ENCODE measurements at regions not wholly inside any gene's neighbourhood (a gene's known extent, or its start where the extent isn't known, plus 50 kb on each side); places are given as distances from the start of the nearest gene placed in this dataset.

DNA sequence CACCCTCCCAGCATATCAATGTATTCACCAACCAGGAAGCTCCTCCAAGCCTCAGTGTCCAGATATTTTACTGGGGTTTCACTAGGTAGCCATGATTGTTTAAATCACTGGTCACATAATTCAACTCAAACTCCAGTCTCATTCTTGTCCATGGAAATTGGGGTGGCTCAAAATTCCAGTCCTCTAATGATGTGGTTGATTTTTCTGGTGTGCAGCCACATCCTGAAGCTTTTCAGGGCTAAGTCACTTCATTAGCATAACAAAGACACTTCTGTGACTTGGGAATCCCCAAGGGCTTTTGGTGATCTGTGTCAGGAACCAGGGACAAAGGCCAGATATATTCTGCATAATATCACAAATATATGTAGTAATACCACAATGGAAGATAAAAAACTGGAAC is 786.9 kb upstream of the IGFBP3 start:
- DNase-seq = no peak

DNA sequence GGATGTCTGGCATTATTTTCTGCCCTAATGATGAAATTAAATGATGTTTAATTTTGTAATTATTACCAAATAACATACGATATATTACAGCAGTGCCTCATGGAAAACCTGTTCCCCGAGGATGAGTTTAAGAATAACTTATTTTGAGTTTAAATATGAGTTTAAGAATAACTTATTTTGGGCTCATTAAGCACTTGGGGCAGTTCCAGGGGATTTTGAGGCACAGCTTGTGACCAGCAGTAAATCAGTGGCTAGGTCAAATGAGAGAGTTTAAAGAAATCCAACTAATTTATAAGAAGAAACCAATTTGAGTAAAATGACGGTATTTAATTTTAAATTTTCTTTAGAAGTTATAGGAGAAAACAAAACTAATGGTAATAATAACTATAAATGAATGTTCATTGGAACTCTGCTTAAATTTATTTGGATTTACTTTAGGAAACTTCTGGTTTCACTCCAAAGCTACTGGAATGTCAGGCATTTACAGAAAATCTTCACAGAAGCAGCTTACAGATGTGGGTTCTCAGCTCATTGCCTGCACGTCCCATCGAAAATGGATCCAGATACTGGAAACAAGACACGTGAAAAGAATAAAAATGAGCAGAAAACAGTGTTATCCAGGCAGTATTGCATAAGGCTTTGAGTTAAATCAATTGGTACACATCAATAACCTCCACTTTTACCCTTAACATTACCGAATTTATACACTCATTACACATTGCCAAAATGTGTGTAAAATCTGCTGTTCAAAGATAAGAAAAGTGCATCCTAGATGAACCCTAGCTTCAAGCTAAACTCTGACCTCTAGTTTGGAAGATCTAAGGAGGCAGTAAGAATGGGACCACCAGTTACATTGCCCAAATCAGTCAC is 784.5 kb upstream of the IGFBP3 start:
- DNase-seq = no peak

DNA sequence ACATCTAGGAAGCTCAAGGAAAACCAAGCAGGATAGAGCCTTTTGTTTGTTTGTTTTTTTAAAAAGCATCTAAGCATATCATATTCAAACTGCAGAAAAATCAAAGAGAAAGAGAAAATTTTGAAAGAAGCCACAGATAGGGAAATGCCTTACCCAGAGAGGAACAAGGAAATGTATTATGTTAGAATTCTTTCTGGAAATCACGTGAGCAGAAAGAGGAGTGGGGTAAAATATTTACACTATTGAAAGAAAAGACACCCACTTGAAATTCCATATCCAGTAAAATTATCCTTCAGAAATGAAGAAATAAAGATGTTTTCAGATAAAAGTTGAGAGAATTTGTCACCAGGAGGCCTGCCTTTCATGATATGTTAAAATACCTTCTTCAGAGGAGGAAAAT is 775.7 kb upstream of the IGFBP3 start:
- DNase-seq = no peak

DNA sequence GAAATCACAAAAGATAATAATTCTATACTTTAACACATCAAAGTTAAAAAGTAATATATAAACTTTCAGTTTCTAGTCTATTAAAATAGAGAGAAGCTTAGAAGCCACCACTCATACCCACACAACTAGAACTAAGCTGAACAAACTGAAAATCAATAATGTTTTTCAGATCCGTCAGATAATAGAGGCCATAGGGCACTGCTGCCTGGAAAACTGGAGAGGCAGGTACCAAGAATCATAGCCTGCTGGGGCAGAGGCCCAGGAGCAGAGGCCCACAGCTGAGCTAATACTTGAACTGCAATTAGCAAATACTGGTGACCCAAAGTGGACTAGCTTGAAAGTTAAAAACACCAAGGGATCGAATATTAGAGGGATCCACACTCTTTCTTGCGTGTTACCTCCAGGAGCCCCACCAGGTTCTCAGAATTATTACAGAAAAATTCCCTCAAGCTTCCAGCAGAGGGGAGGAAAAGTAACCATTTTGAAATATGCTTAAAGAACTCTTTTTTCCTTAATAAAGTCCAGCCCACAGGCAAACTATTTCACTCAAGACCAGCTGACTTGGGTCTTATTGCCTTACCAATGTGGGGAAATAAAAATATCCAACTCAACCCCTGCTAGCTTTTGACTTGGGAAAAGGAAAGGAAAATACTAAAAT is 774.1 kb upstream of the IGFBP3 start:
- no peak for DNase-seq

DNA sequence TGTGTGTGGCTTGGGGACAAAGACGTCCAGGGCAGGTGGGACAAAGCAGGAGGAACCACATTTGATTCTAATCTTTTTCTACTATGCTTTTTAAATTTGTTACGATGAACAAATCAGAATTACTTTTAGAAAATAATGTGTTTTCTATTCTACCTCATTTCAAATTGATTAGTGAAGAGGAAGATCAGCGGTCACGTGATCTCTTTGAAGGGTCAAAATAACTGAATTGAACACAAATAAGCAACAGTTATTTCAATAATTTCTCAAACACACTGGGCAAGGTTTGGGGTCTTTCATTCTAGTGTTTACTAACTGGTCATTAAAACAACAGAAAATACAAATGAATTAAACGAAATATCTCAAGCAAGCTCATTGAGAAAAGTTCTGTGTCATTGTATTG is 773.0 kb upstream of the IGFBP3 start:
- no peak for DNase-seq

DNA sequence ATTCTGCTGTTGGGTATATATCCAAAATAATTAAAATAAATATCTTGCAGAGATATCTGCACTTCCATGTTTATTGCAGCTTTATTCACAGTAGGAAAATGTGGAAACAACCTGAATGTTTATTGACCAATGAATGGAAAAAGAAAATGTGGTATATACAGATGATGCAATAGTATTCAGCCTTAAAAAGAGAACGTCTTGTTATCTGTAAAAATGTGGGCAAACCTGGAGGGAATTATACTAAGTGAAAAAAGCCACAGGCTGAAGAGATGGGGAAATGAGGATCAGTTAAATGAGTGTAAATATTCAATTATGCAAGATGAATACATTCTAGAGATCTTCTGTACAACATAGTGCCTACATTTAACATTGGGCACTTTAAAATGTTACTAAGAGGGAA is 766.1 kb upstream of the IGFBP3 start:
- no peak for DNase-seq

DNA sequence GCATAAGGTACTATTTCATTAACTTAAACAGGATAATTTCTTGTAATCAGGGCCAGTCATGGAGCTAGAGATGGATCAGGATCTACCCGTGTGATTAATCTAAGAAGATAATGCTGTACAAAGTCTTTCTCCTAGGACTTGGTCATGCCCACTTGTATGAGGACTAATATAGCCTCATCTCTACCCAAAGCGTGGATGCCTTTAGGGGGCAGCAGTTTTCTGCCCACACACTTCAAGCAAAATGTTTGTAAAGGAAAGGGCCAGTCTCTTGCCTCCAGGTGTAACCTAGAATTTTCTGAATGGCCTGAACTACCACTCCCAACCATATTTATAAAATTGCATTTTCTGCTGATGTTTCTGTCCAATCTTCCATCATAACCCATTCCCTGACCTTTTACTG is 764.0 kb upstream of the IGFBP3 start:
- no peak for DNase-seq

DNA sequence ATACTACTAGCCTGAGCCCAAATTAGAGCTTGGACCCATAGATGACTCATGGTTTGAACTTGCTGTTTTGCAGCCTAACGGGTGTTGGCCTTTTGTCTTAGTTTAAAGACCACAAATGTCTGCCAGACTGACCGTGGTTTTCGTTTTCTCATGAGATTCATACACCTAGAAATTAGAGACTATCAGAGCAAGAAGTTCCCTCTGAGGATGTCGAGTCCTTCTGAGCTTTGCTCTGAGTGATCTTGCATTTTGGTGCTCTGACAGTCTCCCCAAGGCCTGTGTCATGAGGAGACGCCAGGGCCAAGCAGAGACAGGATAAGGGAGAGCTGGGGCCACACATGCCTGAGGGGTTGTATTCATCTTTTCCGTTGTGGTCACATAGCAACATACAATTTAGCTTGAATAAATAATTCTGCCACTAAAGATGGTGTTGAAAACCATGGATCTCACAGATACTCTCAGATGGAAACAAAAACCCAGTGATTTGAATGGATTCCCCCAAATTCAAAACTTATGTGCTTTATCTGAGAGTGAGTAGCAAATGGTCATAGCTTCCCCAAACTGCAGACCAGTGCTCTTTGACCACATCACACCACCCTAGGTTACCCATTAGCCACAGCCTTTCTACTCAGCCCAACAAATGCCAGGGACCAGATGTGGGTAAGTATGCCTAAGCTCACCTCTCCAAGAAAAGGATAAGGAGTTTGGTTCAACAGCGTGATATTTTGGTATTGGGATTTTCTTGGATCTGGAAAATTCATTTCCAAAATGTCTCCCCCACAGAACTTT is 762.0 kb upstream of the IGFBP3 start:
- no peak for DNase-seq

DNA sequence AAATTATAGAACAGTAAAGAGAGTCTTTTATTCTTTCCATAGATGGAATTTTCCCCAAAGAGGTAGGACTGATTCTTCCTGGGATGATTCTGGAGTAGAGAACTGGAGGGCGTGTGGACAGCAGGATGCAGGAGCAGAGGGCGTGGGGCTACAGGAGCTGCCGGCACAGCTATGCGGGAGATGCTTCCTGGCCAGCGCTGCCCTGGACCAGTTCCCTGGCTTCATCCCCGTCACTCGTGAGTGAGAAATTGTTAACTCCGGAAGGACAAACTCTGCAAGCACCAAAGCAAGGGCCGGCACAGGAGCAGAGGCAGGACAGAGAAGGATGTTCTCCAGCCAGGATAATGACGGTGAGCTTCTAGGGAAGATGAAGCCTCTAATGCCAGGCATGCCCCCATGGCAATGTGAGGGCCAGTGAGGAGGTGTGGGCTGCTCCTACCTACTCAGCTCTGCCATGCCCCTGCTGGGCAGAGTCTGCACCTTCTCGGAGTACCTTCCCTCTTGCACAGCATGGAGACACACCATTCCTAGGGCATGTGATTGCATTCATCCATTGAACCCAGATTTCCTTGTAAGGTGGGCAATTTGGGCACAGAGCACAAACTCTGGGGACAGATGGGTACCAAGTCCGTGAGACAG is 760.9 kb upstream of the IGFBP3 start:
- DNase-seq = no peak

DNA sequence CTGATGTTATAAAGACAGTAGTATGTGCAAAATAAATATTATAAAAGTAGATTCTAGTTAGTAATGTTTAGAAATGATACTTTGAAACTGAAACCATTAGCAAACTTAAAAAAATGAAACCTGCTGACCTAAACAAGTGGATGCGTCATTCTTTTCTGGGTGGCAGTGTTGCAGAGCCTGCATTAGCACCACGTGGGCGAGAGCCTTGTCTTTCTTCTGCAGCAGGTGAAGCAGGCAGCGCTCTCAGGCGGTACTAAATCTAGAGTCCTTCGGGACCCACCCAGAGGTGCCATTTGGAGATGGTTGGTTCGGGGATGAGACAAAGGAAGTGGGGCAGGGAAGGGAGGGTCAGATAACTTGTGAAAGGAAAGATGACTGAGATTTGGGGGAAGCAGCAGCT is 759.1 kb upstream of the IGFBP3 start:
- no peak for DNase-seq

DNA sequence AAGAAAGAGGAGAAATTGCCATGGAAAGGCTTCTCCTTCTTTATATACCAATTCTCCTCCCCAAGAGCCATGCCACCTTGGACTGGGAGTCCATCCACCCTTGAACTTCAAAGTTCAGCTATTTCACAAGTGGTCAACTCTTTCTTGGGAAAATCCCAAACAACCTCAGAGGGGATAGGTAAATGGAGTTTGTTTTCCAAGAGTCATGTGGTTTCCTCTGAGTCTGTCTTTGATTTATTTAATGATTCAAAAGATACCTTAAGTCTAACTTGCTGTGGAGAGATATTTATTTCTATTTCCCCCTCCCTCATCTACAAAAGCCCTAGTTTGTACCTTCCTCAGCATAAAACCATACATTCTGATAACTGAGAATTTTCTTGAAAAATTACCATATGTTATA is 758.6 kb upstream of the IGFBP3 start:
- no peak for DNase-seq

DNA sequence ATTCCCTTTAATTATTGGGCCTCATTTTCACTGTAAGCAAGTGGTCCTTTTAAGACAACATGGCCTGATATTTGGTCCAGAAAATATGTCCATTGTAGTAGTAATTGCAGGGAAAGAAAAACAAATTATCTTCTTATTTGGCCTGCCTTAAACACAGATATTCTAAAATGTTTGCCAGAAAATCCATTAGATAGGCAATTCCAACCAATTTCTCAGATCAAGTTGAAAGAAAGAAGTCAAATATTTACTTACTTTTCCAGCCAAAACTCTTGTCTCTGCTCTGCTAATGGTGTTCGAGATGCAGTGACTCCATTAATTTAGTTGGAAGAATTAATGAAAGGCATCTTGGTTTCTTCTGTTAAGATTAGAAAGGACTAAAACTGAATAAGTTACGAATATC is 757.3 kb upstream of the IGFBP3 start:
- no peak for DNase-seq

DNA sequence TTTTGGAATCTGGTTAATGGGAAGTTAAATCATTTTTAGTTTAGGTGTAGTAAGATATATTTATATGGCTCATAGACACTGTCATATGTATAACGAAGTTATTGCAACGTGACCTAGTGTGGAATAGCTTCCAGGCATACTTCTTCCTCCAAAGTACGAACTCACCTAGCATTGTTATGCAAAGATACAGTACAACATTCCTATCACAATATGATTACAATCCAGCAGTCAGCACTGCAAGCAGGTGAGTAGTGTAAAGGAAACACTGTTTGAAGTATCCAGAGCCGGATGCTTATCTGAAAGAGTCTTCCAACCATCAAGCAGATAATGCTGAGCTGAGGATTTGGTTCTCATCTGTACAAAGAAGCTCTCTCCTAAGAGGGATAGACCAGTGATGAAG is 754.4 kb upstream of the IGFBP3 start:
- no peak for DNase-seq

DNA sequence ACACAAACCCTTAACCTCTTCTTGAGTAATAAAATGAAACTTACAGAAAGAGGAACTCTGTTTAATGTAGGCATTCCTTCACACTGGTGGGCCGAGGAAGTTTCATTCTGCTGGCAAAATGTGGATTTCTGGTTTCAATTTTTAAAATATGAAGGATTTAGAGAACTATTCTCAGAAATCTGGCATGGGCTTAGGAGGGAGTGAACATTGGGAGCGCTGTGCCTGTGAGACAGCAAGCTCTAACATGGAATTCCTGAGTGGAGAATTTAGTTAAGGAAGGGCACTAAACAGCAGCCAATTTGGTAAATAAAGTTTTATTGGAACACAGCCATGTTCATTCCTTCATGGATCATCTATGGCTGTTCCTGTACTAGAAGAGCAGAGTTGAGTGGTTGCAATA is 751.8 kb upstream of the IGFBP3 start:
- no peak for DNase-seq

DNA sequence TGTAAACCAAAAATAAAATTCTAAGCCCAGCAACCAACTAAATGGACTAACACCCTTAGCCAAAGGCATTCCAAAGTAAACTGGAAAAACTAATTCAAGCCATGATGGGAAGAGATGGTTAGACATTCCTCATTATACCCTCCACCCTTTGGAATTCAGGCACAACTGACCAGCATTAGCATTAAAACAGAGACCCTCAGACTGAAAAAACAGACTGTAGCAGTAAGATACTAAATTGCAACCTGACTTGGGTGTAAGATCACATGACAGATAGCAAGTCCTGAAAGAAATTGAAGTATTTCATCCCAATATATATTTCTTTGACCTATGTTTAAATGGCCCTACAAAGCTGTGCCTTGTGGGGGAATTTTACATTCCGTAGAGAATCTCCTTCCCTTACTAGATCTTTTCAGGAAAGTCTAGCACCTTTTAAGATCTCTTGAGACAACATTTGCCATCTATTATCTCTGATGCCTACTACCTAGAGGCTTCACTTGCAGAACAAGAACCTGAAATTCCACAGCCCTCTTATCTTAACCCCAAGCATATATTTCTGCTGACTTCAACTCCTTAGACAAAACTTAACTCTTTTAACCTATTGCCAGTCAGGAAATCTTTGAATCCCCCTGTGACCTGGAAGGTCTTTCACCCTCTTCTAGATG is 750.2 kb upstream of the IGFBP3 start:
- DNase-seq = no peak

DNA sequence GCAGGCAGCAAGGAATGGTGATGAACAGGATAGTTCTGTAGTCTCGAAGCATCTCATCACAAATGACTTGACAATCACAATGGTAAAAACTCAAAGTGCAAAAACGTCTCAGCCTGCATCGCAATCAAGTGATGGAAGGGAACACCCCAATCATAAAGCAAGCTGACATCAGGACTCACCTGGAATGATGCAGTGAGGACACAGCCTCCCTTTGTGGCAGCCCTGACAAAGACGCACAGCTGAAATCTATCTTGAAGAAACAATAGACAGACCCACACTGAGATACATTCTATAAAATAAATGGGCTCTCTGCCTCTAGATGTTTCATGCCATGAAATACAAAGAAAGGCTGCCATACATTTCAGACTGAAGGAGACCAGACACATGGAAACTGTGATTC is 748.0 kb upstream of the IGFBP3 start:
- DNase-seq = no peak

DNA sequence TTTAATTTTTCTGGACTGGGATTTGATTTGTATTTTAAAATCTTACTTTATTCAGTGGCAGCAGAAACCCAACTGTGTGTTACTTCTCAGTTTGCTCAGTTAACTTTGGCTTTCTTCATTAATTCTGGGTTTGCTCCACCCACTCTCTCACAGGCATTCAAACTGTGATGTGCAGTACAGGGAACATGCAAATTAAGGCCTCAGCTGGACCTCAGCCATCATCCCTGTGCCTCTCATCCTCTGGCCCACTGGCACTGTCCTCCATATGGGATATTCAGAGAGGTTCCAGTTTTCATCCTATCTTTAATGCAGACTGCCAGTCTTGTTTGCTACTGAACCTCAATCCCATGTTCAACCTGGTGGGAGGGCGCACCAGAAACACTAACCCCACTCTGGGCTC is 743.4 kb upstream of the IGFBP3 start:
- DNase-seq = no peak

DNA sequence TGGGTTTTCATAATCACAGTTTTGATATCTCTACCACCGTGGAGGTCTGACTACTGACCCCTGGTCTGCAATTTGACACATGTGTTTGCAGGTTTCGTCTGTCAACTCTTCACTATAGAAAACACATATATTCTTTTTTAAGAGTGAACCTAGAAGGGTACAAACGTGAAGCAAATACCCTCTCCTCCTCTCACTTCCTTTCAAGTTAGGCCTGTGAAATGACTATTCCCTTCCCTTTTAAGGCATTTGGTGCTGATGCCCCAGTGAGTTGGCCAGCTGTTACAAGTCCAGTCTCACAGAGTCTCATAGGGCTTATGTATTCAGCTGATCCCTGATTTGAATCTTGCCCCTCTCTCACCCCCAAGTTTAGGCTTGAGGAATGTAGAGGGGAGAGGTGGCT is 742.0 kb upstream of the IGFBP3 start:
- no peak for DNase-seq

DNA sequence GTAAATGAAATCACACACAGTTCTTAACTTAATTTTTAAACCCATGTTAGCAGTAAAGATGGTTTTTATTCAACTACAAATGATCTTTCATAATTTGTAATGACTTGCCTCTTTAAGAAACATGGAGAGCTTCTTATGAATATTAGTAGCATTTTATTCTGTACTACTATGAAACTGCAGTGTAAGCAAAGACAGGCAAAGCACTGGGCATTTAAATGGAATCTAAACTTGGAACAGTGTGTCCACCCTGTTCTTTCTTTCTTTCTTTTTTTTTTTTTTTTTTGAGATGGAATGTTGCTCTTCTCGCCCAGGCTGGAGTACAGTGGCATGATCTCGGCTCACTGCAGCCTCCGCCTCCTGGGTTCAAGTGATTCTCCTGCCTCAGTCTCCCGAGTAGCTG is 740.4 kb upstream of the IGFBP3 start:
- no peak for DNase-seq

DNA sequence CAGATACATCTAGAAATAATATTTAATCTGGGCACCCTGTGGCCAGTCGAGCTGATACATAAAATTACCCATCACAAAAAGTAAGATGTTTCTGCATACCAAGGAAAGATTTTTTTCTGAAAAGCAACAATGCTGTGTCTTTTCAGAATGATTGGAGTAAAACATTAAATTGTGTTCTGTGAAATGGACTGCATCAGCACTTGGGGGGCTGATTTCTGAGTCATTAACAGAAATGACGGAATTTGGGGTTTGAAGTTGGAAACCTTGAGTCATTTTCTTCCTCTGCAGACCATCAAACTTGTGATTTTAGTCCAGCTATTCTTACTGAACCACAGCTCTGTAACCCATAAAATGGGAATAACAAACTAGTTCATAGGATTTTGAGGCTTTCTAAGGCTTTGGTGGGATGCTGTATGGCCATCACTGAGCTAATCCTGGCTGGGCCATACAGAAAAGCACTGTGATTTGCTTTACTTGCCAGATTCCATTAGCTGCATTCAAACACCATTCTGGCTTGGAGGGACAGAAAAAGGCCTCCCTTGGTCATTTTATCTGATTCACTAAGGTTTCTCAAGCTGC is 739.4 kb upstream of the IGFBP3 start:
- DNase-seq = no peak

DNA sequence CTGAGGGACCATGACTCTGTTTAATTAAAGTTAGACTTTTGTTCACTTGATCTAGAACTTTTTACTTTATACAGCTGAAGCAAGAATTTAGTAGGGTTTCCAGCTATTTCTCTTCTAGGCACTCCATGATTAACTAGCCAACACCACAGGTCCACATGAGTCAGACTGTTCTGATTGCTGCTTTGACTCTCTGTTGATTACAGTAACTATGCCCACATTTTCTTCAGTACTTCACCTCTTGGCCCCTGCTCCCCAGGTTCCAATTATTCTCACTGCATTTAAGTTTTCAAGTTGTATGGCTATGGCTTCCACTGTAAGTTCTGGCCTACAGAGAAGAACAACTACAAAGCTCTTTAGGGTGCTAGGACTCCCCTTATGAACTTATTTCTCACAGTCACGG is 737.2 kb upstream of the IGFBP3 start:
- DNase-seq = no peak

Data from midbrain (tissue), 1 donor.